HG03103 (cell line): ENCODE measurements at regions not wholly inside any gene's neighbourhood (a gene's known extent, or its start where the extent isn't known, plus 50 kb on each side); places are given as distances from the start of the nearest gene placed in this dataset.
"Not testable (repeated sequence)": the region's sequence is repeated elsewhere in the genome, so short reads cannot be mapped to it uniquely, and the experiment has no call there.

Experiments used
- ATAC-seq: cut with Tn5 transposase; IDR thresholded peaks from one replicate; pipeline ENCODE4 v1.9.1; 2021; ENCODE audit warnings: low read depth; ENCODE audit not compliant: unreplicated experiment

- ATAC-seq = no peak
Measured at GRCh38 chr3:161893972-161894371, 397.4 kb downstream of the OTOL1 start.

GRCh38 chr3:161894657-161895056 lies 398.0 kb downstream of the OTOL1 start:
- no peak for ATAC-seq

DNA sequence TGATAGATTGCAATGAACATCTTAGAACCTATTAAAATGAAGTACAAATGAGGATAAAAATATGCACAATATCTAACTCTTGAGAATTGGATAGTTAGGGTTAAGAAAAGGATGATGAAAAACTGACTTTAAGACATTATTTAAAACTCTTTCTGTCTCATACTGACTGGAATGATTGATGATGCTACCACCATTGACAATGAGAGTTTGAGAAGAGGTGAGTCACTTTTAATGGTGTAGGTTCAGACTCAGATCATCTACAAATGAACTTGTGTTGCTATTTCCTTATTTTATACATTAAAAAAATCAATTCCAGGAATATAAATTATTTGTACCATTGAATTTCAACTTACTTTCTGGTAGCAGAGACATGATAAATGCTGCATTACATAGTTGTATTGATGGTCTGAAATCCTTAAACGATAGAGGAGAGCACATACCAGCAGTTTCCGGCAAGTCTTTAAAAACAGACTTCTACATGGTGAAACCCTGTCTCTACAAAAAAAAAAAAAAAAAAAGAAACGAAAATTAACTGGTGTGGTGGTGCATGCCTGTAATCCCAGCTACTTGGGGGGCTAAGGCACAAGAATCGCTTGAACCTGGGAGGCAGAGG lies 409.0 kb downstream of the OTOL1 start:
- no peak for ATAC-seq

DNA sequence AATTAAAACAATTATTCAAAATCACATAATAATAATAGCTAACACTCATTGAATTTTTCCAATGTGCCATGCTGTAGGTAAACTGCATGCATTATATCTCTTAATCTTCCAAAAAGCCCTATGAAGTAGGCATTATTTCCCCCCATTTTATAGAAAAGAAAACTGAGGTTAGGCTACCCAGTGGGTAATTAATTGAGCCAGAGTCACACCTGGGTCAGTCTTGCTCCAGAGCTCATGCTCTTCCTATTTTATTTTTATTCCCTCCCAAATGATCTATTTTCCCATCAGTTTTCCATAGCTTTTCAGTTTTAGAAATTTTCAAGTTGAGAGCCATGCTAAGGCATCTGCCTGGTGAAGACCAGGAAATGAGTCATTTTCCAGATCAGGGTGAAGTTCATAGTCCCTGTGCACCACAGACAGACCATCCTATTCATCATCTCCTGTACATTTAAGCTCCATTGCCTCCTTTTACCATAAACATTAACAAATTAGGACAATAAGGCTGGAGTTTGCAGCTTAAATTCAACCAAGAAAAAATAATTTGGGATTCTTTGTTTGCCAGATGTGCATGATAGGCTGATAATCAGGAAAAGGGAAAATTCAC lies 417.3 kb downstream of the OTOL1 start:
- ATAC-seq = no peak

- ATAC-seq = no peak
Measured at GRCh38 chr3:161914703-161915417, 418.3 kb downstream of the OTOL1 start.

DNA sequence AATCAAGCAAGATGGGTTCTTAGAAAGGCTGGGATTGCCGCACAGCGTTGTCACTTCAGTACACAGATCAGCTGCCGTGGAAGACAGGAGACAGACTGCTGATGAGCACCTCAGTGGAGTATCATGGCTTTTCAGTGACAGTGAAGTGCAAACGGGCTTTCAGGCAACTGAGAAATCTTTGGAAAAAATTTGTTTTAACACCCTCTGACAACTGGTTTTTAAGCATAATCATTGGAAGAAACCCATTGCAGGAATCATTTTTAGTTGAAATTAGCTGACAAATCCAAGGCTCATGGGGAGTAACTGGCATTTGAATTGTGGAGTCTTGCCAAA lies 418.8 kb downstream of the OTOL1 start:
- no peak for ATAC-seq

DNA sequence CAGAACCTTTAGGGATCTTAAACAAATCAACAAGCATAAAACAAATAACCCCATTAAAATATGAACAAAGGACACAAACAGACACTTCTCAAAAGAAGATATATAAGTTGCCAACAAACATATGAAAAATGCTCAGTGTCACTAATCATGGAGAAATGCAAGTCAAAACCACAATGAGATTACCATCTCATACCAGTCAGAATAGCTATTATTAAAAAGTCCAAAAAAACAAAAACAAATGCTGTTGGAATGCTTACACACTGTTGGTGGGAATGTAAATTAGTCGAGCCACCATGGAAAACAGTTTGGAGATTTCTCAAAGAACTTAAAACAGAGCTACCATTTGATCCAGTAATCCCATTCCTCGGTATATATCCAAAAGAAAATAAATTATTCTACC lies 423.6 kb downstream of the OTOL1 start:
- ATAC-seq = no peak

- ATAC-seq = no peak
Measured at GRCh38 chr3:161925749-161926360, 429.2 kb downstream of the OTOL1 start.

- no peak for ATAC-seq
Measured at GRCh38 chr3:161927131-161927530, 430.5 kb downstream of the OTOL1 start.

DNA sequence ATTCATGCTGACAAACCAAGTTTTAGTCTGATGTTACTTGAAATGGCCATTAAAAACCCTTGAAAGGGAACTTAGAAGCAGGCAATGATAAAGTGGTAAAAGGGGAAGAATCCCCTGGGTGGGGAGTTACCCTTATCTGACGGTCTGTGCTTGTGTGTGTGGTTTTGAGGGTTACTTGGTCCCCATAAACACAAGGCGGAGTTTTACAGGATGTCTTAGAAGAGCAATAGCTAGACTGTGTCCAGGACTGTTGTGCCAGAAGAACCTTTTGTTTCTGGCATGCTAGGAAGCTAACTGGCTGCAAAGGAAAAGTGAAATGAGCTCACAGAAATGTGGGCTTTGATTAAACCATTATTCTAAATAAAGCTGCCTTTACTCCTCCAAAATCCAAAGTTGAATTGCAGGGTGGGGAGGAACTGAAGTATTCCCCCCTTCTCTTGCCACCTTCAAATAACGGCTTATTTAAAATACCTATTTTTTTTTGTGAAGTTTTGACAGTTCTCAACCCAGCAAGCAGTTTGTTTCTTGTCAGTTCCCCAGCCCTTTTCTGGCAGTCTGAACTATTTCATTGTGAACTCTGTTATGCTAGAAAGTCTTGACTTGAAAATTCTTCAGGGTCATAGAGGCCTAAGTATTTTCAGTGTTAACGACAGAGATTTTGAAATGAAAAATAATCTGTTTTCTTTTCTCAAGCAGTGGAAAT lies 443.5 kb downstream of the OTOL1 start:
- ATAC-seq = no peak

GRCh38 chr3:161940621-161940965 lies 444.0 kb downstream of the OTOL1 start:
- no peak for ATAC-seq

GRCh38 chr3:161941891-161942290 lies 445.3 kb downstream of the OTOL1 start:
- no peak for ATAC-seq

DNA sequence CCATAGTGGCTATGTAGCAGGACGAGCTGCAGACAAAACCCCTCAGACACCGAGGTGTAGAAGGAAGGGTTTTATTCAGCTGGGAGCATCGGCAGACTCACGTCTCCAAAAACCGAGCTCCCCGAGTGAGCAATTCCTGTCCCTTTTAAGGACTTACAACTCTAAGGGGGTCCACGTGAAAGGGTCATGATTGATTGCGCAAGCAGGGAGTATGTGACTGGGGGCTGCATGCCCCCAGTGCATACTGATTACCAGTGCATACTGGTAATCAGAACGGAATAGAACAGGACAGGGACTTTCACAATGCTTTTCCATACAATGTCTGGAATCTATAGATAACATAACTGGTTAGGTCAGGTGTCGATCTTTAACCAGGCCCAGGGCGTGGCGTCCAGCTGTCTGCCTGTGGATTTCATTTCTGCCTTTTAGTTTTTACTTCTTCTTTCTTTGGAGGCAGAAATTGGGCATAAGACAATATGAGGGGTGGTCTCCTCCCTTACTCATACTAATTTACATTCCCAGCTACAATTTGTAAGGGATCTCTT lies 447.3 kb downstream of the OTOL1 start:
- ATAC-seq = not testable (repeated sequence)

GRCh38 chr3:161946443-161946960 lies 449.9 kb downstream of the OTOL1 start:
- ATAC-seq = no peak

DNA sequence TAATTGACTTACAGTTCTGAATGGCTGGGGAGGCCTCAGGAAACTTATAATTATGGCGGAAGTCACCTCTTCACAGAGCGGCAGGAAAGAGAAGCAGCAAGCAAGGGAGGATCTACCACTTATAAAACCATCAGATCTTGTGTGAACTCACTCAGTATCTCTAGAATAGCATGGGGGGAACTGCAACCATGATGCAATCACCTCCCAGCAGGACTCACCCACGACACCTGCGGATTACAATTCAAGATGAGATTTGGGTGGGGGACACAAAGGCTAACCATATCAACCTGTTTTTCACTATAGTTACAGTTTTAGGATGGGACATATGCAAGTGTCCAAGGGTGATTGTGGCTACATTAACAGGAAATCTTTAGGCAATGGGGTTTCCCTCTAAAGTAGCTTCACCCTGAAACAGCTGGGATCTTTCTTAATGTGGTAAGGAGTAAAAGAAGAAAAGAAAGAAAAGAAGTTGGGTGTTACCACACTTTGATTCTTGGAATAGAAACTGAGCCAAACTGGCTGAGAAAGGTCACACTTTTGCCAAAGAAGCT lies 453.8 kb downstream of the OTOL1 start:
- ATAC-seq = no peak

DNA sequence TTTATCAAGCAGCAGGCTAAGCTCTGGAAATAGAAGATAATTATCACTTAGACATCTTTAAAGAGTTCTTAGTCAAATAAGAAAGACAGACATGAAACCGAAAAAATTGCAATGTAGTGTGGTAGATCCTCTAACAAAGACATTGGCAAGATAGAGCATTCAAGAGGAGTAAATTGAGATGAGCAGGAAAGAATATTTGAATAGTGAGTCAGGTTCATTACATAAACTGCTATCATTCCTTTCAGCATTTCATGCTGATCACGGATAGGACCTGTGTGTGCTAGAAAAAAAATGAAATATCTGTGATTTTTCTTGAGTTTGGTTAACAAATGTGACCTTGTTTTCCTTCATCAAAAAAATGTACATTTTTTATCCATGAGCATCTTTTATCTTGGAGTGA lies 460.9 kb downstream of the OTOL1 start:
- ATAC-seq = no peak

DNA sequence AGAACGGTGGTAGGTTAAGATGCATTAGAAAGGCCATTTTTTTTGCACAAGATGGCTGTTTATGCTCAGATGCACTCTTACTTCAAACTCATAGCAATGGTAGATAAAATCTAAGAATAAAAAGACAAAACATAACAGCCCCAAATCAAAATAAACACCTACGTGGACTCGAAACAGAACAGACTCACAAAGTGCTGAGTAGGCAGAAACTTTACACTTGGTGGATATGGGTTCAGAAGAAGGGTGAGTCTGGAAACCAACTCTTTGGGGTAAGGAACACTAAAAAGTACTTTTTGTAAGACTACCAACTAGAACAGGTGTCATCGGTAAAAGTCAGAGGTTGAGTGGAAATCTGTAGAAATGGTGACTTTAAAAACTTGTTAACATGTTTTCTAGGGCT lies 468.2 kb downstream of the OTOL1 start:
- ATAC-seq = no peak

DNA sequence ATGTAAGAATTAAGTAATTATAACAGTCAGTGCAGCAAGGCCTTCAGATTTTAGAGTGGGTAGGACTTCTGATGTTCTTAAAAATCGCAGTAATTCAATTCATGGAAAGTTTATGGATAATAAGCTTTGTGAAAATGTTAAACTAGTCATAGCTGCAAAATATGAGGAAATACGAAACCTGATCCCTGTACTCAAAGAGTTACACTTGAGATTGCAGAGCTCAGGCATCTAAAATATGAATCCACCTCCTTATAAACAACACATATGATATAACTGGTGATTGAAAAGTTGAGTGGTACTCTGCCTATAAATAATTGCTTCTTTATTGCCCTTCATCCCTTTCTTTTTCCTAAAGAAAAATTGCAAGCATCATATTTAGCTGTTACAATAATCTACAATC lies 473.3 kb downstream of the OTOL1 start:
- no peak for ATAC-seq

DNA sequence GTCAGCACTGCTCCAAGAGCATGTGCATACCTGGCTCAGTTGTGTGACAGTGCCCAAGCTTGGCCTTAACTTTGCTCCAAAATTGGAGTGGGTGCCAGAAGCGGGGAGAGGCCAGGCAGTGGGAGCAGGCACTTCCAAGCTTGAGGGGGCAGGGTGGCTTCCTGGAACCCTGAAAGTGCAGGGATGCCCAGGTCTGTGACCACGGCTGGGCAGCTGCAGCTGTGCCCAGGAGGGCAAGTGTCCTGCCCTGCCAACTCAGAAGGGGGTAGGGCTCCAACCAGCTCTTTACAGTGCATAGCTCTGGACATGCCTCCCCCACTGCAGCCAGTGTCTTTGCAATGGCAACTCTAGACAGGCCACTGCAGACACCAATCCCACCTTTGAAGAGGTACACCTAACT lies 478.6 kb downstream of the OTOL1 start:
- no peak for ATAC-seq

DNA sequence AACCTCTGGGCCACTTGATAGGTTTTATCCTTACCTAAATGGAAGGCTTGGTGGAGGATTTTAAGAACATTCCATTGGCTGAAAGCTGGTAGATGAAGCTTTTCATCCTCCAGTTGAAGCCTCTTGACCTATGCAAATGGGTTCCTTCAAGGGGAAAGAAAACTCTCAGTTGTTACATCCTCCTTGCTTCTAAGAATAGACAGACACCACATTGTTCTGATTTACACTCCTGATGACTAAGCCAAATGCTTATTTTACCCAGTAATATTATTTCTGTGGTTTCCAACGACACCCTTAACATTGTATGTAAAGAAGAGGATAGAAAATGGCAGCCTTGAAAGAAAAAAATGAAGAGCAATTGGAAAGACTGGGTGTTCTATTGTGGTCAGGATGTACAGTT lies 480.5 kb downstream of the OTOL1 start:
- ATAC-seq = no peak

- no peak for ATAC-seq
Measured at GRCh38 chr3:161977850-161978249, 481.2 kb downstream of the OTOL1 start.
